Activated CD8-positive, alpha-beta memory T cell treated with anti-CD3 and anti-CD28 coated beads for 1 hour (primary cell): ENCODE measurements at regions not wholly inside any gene's neighbourhood (a gene's known extent, or its start where the extent isn't known, plus 50 kb on each side); places are given as distances from the start of the nearest gene placed in this dataset.
"Not testable (repeated sequence)": the region's sequence is repeated elsewhere in the genome, so short reads cannot be mapped to it uniquely, and the experiment has no call there.

Source experiments
- DNase-seq, 2 donors: peaks; one replicate each; pipeline ENCODE4 v3.0.0-alpha.2; 2020; ENCODE audit warnings: low read depth in 1 of 2; ENCODE audit errors: extremely low read depth in 1 of 2

DNA sequence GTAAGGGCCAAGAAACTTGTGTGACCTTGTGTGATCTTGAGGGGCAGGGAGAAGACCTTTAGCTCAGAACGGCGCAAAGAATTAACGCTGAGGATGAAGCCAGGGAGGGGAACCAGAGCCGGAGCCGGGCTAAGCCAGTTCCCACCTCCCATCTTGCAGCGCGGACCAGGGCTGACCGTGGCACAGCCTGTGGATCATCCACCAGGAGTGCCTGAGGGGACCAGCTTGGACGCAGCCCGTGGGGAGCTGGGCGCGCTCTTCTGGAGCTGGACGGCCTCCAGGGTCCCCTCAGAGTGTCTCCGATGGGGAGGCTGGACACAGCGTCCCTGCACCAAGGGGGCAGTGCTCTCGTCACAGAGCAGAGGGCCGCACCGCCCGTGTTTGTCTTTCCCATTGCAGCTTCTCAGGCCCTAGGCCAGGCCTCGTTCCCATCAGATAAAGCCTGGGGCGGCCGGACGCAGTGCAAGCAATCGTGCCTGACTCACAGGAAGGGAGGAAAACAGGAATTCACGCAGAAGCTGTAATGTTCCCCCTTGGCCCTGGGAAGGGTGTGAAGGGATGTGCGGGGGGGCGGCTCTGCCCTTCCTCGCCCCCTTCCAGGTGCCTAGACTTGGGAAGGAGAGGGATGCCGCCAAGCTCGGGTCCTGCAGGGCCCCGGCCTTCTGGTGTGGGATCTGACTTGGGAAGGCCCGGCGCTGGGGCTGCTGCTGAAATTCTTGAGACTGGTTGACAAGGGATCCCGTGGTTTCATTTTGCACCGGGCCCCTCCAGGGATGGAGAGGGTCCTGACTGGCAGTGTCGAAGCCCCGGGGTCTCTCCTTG lies 144.9 kb downstream of the NPIPB11 start:
- not testable (repeated sequence) for DNase-seq

DNA sequence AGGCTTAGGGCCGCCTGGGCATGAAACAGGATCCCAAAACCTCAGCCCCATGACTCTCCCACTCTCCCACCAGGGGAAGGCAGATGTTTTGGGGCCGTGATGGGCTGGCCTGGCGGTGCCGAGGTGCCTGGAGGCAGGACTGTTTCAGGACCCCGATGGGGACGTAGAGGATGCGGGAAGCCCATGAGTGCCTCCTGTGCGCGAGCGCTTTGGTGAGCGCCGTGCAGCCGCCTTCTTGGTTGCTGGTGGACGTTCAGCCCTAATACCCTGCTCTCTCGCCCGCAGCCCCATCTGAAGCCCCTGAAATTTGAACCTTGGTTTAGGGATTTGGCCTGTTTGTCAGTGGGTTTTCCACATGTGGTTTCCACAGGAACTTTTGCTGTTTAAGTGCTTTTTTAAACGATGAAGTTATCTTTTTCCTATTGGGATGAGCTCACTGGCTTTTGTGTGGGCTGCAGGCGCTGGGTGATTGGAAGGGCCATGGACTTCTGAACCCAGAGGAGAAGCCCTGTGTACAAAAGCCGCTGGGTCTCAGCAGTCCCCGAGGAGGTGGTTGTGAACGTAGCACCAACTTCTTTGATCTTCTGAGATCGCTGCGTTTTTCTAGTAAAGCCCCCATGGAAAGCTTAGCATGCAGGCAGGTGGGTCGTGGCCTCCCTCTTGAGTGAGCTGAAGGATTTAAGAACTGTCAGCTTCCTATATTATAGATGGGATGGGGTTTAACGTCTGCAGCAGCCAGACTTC lies 145.7 kb downstream of the NPIPB11 start:
- not testable (repeated sequence) for DNase-seq

DNA sequence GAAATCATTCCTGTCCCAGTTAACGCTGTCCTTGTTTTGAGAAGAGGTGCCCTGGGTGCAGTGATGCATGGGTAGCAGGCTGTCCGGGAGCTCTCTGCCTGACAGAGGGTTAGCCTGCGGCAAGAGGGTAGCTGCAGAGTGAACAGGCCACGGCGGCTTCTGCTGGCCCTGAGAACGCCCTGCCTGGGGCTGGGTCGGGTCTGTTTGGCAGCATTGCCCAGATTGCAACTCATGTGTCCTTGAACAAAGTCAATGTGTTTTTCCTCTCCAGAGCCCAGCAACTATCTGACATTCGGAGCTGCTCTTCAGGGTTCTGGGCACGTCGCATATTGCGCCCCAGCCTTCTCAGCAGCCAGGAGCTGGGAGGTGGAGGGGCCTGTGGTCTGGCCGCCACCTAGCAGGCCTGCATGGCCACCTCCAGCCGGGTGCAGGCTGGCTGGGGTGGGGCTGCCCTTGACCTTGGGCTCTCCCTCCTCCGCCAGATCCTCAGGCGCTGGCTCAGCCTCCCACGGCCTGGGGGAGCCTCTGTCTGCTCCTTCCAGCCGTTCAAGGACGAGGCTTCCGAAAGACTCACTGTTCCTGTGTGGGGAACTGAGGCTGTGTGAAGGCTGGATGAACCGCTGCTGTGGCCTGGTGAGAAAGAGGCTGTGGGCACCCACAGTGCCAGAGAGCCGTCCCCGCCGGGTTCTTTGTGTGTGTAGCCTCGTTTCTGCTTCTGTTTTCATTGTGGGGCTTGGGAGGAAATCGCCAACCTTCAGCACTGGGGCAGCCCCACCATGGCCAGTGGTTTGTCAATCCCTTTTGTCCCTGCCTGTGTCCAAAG lies 146.7 kb downstream of the NPIPB11 start:
- DNase-seq: not testable (repeated sequence)

DNA sequence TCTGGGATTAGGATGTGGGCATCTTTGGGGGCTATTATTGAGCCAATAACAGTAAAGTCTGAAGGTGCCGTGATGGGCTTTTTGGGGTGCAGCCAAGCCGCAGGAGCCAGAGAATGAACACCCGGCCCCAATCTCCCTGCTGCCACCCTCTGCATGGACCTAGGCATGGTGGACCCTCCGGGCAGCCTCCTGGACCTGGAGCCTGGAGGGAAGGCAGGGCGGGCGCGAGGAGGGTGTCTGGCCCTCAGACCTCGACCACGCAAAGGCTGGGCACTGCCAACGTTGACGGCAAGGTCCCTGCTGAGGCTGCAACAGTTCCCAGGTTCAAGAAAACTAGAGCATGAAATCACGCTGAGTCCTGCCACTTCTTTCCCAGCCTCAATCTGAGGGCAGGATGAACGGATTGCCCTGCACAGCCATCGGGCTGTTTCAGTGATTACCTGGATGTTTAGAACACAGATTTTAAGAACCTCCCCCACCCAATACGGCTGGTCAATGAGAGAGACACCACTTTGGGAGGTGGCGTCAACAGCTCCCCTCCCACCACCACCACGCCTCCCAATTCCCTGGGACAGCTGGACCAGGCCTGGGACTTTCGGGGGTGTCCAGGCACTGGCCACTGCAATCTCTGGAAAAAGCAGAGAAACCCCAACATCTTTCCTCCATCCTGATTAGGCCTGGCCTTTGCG lies 147.4 kb downstream of the NPIPB11 start:
- not testable (repeated sequence) for DNase-seq

DNA sequence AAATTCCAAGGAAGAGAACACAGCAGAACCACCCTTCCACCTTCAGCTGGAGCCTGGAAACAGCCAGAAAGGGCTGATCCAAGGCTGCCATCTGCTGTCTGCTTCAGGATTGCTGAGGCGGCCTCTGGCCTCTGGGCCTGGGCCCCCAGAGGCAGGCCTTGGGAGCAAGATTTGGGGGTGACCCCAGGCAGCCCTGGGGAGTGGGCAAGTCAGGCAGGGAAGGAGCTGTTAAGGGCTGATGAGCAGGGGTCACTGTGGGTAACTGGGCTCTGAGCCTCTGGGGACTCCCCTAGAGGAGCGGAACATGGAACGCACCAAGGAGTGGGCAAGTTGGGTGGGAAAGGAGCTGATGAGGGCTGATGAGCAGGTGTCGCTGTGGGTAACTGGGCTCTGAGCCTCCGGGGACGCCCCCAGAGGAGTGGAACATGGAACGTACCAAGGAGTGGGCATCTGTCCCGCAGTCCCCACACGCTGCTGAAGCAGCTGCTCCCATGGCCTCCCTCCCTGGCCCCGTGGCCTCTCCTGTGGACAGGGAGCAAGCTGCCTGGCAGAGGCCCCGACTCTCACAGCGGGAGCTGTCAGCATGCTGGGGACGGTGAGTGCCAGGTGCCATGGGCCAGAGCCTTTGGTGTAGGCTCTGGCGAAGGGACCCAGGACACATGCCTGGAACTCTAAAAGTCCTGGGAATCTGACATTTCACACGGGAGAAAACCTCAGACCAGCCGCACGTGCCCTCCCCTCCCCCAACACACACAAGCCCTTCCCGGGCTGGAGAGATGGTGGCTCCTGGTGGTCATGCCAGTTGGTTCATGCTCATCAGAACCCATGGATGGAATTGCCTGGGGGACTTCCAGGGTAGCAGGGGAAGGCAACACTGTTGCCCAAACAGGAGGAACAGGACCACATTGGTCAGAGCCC lies 148.8 kb downstream of the NPIPB11 start:
- not testable (repeated sequence) for DNase-seq

DNA sequence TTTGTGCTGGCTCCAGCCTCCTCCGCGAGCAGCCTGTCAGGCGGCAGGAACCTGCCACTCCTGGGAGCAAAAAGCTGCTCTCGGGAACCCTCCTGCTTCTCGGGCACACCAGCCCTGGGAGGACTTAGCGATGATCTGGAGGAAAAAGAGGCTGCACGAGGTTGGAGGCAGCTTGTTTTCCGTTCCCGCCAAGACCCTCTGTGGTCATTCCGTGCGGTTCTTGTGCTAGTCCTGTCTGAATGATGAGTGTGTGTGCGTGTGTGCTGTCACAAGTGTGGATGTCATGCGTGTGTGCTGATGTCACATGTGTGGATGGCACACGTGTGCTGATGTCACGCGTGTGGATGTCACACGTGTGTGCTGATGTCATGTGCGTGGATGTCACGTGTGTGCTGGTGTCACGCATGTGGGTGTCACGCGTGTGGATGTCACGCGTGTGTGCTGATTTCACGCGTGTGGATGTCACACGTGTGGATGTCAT lies 150.0 kb downstream of the NPIPB11 start:
- DNase-seq: no peak

DNA sequence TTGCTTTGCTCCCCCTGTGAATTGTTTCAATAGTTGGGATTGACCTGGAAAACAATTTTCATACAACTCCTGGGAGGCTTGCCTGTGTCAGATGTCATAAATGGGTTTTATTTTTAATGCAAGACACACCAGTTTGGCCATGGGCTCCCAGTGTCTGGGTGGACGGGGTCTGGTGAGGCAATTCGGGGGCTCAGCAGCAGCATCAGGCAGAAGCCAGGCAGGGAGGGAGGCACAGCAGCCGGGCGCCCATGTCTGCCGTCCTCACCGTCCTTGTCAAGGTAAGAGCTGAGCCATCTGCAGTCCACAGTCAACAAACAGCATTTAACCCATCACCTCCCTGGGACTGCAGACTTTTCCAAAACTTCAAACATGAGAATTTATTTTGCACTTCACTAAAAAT lies 150.6 kb downstream of the NPIPB11 start:
- DNase-seq: not testable (repeated sequence)

DNA sequence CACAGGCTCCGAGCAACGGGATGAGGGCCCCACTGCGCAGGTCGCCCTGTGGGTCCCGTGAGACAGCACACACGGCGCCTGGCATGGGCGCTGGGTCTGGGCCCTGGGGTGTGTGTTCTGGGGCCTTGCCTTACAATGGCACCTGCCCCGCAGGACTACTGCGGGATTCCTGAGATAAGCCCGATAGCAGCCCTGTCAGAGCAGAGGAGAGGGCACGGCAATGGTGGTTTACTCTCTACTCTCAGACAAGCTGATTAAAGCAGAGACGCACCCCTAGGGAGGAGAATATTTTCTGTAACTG lies 151.1 kb downstream of the NPIPB11 start:
- DNase-seq: not testable (repeated sequence)

DNA sequence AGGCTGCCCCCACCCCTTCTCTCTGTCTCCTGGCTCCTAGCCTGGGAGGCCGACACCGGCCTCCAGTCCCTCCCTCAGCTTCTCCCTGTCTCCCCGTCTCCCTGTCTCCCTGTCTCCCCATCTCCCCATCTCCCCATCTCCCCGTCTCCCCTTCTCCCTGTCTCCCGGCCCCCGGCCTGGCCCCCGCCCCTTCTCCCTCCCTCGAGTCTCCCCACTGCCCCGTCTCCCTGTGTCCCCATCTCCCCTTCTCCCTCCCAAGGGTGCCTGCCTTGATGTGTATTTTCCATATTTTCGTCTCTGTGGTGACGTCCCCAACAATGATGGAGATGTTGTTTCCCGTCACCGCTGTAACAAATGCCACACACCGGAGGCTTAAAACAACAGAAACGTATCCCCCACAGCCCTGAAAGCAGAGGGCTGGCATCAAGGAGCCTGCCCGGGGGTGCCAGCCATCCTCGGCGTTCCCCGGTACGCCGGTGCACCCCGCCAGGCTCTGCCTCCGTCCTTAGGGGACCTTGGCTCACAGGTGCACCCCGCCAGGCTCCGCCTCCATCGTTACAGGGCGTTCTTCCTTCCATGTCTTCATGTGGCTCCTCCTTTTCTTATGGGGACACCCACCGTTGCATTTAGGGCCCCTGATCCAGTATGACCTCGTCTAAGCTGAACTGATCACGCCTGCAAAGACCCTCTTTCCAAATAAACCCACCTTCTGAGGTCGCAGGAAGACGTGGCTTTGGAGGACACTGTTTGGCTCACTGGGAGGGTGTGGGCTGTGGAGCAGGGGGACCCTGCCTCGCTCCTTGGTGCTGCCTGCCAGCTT lies 151.6 kb downstream of the NPIPB11 start:
- DNase-seq: no peak

DNA sequence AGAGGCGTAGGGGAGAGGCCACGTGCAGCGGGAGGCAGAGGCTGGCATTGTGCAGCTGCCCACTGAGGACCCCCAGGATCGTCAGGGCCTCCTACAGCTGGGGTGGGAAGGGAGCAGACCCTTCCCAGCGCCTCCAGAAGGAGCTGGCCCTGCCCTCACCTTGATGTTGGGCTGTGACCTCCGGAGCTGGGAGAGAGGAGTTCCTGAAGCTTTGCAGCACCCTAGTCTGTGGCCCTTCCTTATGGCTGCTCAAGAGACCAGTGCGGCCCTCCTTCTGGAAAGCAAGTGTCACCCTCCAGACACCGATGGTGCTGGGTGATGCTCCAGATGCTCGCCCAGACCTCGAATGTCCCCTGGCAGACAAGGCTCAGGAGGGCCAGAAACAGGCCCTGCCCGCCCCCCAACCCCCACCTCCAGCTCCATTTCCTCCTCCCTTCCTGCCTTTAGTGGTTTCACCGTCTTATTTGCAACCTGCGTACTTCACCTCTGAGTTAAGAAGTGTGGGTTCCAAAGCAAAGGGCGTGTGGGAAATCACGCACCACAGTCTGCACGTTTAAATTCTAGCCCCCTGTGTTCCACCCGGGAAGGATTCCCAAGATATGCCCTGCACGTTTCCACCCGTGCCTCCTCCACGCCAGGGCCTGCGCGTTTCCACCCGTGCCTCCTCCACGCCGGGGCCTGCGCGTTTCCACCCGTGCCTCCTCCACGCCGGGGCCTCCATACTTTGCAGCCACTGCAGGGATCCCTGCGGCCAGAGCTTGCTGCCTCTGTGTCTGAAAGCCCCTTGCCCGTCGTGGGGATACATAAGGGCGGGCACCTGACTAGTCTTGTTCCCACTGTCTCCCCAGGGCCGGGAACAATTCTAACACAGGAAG lies 152.6 kb downstream of the NPIPB11 start:
- not testable (repeated sequence) for DNase-seq

DNA sequence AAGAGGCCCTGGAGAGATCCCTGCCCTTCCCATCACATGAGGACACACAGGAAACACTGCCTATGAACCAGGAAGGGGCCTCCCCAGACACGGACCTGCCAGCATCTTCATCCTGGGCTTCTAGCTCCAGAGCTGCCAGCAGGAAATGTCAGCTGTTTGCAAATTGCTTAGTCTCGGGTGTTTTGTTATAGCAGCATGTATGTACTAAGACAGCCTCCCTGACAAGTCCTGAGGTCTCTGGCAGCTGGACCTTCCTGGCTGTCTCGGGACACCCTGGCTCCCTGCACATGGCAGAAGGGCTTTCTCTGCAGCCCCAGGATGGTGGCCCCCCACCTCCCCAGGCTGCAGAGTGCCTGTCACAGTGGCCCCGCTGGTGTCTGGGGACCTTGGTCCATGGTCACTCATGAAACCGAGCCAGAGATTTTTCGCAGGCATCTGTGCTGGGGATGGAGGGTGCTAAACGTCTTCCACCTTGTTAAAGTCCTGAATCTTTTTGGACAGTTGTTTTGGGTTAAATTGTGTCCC lies 153.4 kb downstream of the NPIPB11 start:
- DNase-seq: not testable (repeated sequence)

DNA sequence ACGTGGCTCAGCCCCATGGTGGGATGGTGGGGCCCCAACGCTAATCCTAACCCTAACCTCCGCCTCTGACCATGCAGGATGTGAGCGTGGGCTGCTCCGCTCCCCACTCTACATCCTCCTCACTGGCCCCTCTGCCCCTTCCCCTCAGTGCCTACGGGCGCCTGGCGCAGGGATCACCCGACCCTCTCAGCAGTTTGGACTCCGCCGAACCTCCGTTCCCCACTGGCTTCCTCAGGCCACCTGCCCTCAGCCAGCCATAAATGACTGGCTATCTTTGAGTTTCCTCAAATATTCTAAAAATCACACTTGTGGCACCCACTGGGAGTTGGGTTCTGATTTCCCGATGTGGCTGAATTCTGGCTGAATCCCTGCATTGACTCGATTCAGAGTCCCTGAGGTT lies 154.2 kb downstream of the NPIPB11 start:
- DNase-seq: not testable (repeated sequence)

DNA sequence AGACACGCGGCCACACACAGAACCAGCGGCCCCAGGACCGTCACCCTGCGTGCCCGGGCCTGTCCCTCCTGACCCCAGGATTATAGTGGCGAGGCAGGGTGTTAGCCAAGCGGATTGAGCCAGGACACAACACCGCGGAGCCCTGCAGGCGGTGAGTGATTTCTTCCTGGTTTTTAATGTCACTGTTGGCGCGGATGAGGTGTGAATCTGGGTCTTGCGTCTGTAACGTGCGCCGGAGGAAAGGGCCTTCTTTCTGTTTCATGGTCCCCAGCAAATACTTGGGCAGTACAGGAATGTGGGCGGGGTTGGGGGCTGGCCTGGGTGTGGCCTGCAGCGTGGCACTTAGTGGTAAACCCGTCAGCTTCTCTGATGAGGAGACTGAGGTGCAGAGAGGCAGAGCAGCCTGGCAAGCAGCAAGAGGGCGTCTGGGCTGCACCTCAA lies 154.9 kb downstream of the NPIPB11 start:
- not testable (repeated sequence) for DNase-seq

DNA sequence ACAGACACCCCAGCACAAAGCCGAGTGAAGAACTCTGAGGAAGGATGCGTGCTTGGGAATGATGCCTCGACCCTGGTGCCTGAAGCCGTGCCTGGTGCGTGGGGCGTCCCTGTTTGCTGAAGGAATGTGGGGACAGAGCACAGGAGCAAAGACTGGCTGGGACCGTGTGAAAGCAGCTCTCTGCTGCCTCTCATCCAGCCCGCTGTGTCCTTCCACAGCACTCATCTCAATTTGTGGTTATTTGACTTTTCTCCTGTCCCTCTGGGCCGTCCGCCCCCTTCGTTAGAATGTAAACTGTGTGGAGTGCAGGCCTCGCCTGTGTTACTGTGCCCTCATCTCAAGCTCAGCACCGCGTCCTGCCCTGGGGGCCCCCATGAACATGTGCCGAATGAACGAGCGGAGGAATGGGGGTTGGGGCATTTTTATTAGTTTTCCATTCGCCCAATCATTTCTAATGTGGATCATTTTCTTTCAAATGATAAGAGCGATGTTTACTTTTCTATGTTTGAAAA lies 155.5 kb downstream of the NPIPB11 start:
- DNase-seq: not testable (repeated sequence)

DNA sequence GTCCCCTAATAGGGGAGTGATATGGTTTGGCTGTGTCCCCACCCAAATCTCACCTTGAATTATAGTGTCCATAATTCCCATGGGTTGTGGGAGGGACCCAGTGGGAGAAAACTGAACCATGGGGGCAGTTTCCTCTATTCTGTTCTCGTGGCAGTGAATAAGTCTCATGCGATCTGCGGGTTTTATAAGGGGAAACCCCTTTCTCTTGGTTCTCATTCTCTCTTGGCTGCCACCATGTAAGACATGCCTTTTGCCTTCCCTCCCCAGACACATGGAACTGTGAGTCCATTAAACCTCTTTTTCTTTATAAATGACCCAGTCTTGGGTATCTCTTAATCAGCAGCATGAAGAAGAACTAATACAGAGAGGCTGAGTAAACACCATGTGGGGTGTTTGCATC lies 156.0 kb downstream of the NPIPB11 start:
- DNase-seq: not testable (repeated sequence)

DNA sequence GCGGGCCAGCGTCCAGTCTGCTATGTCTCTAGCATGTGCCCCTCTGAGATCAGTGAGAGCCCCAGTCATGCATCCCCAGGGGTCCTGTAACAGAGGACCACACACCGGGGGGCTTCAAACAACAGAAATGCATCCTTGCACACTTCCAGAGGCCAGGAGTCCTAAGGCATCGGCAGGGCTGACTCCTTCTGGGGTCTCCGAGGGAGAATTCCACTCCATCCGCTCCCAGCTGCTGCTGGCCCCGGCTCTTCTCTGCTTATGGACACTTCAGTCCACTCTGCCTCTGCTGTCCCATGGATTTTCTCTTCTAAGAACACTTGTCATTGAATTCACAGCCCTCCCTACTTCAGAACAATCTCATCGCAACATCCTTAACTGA lies 157.6 kb downstream of the NPIPB11 start:
- not testable (repeated sequence) for DNase-seq

DNA sequence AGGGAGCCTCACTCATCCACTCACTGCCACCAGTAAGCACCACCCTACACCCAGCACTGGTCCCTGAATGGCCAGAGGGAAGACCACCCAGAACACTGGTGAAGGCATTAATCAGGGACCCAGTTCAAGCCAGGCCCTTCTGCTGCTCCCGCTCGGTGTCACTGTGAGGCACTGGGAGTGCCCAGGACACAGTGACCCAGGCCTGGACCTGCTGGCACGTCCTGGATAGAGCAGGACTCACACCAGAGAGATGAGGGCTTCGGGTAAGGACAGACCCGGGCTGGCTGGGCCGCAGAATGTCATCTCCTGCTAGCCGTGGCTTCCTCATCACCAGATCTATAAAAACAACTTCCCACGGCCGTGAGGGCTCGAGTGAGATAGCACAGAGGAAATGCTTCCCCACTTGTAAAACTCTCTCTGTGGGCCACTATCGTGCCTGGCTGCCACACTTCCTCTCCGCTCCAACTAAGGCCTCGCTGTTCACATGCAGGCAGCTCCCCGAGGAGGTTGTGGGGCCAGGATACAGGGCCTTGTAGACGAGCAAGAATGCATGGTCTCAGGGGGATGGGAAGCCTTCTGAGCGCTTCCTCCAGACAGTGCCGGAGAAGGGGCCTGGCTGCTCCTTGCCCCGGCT lies 158.1 kb downstream of the NPIPB11 start:
- DNase-seq: not testable (repeated sequence)
